ENCODE measurements at regions not wholly inside any gene's neighbourhood (a gene's known extent, or its start where the extent isn't known, plus 50 kb on each side); places are given as distances from the start of the nearest gene placed in this dataset.
A peak's percentile ranks its signal among the peaks of the same experiment; 100 is the strongest.
"Not testable (repeated sequence)": the region's sequence is repeated elsewhere in the genome, so short reads cannot be mapped to it uniquely, and the experiment has no call there.

GRCh38 chr1:224028802-224029201 lies 85.1 kb upstream of the FBXO28 start:
- not testable (repeated sequence) for DNase-seq

GRCh38 chr1:224023122-224023521 lies 90.8 kb upstream of the FBXO28 start:
- not testable (repeated sequence) for DNase-seq

DNA sequence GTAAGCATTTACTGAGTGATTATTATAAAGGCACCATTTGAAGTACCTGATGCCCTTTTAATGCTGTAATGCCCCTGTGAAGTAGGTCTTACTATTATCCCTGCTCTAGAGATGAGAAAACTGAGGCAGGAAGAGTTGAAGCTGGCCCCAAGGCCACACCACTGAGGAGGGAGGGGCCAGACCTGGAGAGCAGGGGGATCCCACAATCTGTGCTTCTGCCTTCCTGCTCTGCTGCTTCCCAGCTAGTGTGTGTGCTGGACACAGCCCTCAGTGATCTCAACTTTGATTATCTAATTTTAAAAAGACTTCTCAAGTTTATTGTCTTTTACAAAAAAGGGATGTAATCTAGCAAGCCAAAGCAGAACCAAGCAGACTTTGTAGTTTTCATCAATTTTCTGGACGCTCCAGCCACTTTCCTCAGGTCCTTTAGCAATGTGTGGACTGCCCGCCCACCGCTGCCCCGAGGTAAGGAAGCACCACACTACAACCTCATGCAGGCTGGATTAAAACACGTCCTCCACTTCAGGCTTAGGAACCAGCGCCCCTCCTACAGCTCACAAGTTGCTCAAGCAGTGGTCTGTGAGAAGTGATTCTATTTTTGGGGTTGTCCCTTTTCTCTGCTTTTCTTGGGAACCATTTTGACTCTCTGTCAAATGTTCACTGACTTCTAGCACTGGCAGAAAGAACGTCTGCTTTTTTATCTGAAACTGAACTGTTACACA lies 91.5 kb upstream of the FBXO28 start:
- not testable (repeated sequence) for DNase-seq

DNA sequence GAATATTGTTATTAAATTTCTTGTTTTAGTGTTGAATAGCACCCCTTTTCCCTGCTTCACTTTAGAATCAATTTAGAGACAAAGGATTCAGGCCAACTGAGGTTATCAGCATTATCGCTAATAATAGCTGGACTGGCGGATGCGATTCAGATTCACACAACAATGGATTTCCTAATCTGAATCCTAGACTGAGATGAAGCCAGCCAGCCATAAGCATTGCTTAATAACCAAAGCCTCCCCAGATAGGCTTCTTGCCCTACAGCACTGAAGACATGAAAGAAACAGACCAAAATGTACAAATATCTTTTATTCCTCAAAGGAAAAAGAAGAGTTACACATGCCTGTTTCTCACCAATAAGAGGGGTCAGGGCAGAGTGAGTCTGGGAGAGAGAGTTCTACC lies 94.0 kb upstream of the FBXO28 start:
- not testable (repeated sequence) for DNase-seq

- not testable (repeated sequence) for DNase-seq
Observed at GRCh38 chr1:224015782-224016181, 98.1 kb upstream of the FBXO28 start.

DNA sequence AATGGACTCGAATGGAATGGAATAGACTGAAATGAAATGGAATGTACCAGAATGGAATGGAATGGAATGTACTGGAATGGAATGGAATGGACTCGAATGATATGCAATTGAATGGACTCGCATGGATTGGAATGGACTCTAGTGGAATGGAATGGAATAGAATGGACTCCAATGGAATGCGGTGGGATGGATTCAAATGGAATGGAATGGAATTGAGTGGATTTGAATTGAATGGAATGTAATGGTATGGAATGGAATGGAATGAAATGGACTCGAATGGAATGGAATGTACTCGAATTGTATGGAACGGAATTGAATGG lies 99.6 kb upstream of the FBXO28 start:
- no peak for DNase-seq

DNA sequence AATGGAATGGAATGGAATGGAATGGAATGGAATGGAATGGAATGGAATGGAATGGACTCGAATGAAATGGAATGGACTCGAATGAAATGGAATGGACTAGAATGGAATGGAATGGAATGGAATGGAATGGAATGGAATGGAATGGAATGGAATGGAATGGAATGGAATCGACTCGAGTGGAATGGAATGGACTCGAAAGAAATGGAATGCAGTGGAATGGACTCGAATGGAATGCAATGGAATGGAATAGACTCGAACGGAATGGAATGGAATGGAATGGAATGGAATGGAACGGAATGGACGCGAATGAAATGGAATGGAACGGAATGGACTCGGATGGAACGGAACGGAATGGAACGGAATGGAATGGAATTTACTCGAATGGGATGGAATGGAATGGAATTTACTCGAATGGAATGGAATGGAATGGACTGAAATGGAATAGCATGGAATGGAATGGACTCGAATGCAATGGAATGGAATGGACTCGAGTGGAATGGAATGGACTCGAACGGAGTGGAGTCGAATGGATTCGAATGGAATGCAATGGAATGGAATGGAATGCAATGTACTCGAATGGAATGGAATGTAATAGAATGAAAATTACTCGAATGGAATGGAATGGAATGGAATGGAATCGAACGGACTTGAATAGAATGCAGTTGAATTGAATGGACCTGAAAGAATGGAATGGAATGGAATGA lies 100.1 kb upstream of the FBXO28 start:
- not testable (repeated sequence) for DNase-seq

- not testable (repeated sequence) for DNase-seq
Observed at GRCh38 chr1:224012807-224013434, 101.0 kb upstream of the FBXO28 start.

DNA sequence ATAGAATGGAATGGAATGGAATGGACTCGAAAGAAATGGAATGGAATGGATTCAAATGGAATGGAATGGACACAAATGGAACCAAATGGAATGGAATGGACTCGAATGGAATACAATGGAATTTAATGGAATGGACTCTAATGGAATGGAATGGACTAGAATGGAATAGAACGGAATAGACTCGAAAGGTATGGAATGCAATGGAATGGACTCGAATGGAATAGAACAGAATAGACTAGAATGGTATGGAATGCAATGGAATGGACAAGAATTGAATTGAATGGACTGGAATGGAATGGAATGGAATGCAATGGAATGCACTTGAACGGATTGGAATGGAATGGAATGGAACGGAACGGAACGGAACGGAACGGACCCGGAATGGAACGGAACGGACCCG lies 101.7 kb upstream of the FBXO28 start:
- not testable (repeated sequence) for DNase-seq

- DNase-seq, result not testable (repeated sequence)
Observed at GRCh38 chr1:224011751-224012150, 102.2 kb upstream of the FBXO28 start.

- DNase-seq, result not testable (repeated sequence)
Observed at GRCh38 chr1:224011153-224011552, 102.8 kb upstream of the FBXO28 start.

- DNase-seq, result not testable (repeated sequence)
Observed at GRCh38 chr1:224005973-224006372, 107.9 kb upstream of the FBXO28 start.

DNA sequence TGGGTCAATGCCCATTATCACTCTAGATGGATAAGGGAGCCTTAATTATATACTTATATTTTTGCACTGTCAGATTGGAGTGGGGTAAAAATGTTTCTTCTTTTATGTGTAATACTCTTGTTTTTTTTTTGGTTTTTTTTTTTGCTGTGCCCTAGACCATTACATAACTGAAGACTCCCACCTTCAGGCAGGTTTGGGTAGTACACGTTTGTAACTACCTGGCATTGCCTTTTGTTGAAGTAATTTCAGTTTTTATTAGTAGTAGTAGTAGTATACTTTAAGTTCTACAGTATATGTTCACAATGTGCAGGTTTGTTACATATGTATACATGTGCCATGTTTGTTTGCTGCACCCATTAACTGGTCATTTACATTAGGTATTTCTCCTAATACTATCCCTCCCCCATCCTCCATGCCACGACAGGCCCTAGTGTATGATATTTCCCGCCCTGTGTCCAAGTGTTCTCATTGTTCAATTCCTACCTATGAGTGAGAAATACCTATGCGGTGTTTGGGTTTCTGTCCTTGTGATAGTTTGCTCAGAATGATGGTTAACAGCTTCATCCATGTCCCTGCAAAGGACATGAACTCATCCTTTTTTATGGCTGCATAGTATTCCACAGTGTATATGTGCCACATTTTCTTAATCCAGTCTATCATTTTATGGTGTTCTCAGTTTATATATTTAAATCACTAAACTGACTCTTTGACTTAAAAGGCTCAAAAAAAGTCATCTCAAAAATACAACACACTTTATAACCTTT lies 109.2 kb upstream of the FBXO28 start:
- not testable (repeated sequence) for DNase-seq

DNA sequence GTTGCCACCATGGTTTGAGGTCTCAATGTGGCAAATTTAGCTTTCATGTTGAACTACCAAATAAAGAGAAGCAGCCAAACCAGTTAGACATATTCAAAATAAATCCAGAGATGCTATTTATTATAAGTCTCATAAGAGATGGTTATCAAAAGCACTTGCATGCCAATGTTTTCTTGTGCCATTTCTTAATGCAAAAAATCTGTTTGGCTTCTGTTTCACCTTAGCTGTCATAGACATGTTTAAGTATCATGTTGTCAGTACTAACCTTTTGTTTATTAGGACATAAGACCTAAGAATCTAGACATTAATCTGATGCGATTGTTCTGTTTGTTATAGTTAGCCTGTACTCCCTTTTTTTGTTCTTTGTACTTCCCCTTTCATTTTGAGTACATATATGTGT lies 110.0 kb upstream of the FBXO28 start:
- not testable (repeated sequence) for DNase-seq

- not testable (repeated sequence) for DNase-seq
Observed at GRCh38 chr1:224001757-224002156, 112.2 kb upstream of the FBXO28 start.

DNA sequence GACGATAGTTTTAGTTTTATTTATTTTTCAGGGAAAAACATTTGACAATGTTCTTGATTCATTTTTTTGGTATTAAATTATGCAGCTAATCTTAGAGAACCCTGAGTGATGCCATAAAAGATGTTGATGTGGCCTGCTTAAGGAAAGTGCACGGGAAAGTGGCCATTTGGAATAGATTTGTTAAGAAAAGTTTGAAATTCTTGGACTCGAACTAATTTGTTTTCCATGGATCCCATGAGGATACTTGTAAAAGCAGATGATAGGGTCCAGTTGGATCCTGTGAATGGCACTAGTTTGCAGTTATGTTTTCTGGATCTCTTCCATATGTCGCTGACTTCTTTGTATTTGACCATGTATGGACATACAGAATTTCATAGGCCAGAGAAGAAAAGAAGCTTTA lies 114.2 kb upstream of the FBXO28 start:
- DNase-seq, result not testable (repeated sequence)

- DNase-seq, result not testable (repeated sequence)
Observed at GRCh38 chr1:223998676-223999455, 115.0 kb upstream of the FBXO28 start.

DNA sequence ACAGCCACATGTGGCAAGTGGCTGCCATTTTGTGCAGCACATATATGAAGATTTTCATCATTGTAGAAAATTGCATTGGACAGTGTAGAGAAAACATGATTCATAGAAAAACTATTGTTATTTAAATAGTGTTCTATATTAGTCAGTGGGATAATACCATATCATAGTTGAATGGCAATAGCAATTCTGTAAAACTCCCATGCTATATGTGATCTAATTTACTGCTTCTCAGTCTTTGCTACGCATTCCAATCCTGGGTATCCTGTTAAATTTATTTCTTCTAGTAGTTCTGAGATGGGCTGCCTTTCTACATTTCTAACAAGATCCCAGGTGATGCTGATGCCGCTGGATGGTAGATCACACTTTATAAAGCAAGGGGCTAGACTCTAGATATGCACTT lies 117.5 kb upstream of the FBXO28 start:
- DNase-seq, result not testable (repeated sequence)

- DNase-seq, result peak; percentile 99
Observed at GRCh38 chr1:223992456-223993246, 121.3 kb upstream of the FBXO28 start.

GRCh38 chr1:223991297-223991857 lies 122.5 kb upstream of the FBXO28 start:
- DNase-seq, result not testable (repeated sequence)

DNA sequence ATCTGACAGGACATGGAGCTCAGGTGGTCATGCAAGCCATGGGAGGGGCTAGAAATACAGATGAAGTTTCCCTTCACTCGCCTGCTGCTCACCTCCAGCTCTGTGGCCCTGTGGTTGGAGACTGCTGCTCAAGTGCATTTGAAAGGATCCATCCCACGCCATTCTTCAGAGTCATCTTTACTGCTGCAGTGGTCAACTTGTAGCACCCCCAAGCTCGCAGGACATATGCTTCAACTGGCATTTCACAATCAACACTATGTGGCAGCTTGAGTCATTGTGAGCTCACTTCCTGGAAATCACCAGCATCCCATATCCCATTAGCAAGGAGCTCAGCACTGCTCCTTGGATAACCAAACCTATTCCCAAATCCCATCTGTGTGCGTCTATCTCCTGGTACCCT lies 116.2 kb upstream of the TP53BP2 start:
- DNase-seq, result not testable (repeated sequence)

All from midbrain (tissue), 1 donor.